GM18907 (cell line): ENCODE measurements at regions not wholly inside any gene's neighbourhood (a gene's known extent, or its start where the extent isn't known, plus 50 kb on each side); places are given as distances from the start of the nearest gene placed in this dataset.
"Not testable (repeated sequence)": the region's sequence is repeated elsewhere in the genome, so short reads cannot be mapped to it uniquely, and the experiment has no call there.

ENCODE experiments used
- ATAC-seq: cut with Tn5 transposase; IDR thresholded peaks from one replicate; pipeline ENCODE4 v1.9.1; 2021; ENCODE audit warnings: mild to moderate bottlenecking, moderate library complexity; ENCODE audit not compliant: unreplicated experiment

DNA sequence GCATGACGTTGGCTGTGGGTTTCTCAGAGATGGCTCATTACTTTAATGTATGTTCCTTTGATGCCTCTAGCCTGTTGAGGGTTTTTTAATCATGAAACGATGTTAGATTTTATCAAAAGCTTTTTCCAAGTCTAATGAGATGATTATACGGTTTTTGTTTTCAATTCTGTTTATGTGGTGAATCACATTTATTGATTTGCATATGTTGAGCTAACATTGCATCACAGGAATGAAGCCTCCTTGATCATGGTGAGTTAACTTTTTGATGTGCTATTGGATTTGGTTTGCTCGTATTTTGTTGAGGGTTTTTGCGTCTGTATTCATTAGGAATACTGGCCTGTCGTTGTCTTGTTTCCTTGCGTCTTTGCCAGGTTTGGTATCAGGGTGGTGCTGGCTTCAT, 52.3 kb upstream of the PTPN12 start:
- no peak for ATAC-seq

DNA sequence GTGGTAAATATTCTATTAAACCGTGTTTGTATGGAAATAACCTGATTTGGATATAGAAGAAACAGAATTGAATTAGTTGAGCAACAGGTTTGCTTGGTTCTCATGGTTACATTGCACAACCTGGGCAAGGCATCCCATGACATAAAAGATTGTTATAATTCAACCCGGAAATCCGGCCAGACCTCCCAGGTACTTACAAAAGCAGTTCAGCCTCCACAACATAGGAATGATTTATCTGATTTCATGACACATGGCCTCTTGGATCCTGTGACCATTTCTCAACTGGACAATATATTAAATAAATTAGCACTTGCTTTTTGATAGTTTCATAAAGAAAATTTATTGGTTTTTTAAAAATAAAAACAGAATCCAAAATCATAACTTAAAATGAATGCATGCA, 55.1 kb upstream of the PTPN12 start:
- ATAC-seq, result no peak

DNA sequence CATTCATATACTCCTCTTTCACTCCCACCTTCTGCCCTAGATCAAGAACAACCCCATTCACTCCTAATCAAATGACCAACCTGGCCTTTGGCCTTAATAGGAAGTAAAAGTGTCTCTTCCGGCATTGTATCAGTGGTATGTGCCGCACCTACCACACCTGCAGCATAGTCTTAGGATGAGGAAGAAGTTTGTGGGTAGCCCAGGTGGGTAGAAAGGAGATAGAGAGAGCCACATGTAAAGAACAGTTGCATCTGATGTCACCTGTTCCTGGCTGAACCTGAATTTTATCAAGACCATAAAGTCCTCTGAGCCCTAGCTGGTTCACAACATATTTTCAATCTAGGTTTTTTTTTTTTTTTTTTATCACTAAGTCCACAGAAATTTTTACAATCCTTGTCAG, 55.5 kb upstream of the PTPN12 start:
- ATAC-seq, result no peak

DNA sequence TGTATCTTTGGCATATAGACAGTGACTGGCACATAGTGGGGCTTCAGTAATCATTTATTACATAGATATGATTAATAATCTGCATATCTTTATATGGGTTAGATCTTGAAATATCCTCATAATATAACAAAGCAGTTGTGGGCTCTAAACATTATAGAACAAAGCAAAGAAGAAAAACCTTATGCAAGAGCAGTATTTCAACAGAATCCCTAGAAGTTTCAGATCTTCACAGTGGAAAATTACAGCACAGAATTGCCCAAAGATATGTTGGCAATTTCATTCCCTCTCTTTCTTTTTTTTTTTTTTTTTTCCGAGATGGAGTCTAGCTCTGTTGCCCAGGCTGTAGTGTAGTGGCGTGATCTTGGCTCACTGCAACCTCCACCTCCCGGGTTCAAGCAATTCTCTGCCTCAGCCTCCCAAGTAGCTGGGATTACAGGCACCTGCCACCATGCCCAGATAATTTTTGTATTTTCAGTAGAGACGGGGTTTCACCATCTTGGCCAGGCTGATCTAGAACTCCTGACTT, 56.9 kb upstream of the PTPN12 start:
- not testable (repeated sequence) for ATAC-seq

DNA sequence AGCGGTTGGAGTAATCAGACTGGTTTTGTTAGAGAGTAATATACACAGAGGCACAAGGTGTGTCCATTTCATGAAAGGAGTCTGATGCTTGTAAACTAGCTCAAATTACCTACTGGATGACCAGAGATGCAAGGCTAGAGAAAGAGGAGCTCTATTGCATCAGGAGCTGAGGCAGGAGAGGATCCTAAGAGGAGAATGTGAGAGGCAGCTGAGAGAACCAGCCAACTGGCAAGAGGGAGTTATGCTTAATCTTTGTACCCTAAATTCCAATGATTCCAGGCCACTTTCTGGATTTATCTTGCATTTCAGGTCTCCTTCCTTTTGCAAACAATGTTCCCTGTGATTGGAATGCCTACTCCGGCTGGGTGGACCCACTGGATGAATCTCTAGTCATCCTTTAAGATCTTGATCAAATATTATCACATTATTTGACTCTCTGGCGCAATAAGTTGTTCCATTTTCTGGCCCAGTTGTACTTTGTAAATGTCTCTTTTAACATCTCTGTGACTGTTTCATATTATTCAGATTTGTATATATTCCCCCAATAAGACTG, 57.5 kb upstream of the PTPN12 start:
- no peak for ATAC-seq

DNA sequence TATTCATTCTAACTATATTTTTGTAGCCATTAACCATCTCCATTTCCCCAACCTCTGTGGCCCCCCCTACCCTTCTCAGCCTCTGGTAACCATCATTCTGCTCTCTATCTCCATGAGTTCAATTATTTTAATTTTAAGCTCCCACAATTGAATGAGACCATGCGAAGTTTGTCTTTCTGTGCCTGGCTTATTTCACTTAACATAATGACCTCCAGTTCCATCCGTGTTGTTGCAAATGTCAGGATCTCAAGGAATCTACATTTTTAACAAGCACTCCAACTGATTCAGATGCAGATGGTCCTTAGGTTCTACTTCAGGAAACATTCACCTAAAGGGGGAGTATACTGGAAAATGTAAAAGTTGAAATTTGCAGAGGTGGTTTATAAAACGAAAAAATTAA, 60.2 kb upstream of the PTPN12 start:
- ATAC-seq, result no peak

DNA sequence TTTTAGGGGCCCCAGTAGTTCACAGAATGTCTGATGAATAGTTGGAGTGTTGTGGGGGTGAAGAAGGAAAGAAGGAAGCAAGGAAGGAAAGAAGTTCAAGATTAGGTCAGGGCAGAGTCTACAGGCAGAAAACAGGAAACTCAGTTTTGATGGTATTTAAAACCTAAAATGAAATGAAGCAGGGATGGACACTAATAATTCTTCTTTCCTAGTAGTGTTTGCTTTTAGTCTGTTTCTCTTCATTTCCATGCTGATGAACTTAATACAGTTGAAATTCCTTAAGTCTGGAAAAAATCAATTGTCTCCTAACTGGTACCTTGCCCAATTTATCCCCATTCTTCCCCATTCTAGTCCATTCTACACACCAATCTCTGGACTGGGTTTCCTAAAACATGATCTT, 59.0 kb upstream of the GSAP start:
- ATAC-seq, result no peak

DNA sequence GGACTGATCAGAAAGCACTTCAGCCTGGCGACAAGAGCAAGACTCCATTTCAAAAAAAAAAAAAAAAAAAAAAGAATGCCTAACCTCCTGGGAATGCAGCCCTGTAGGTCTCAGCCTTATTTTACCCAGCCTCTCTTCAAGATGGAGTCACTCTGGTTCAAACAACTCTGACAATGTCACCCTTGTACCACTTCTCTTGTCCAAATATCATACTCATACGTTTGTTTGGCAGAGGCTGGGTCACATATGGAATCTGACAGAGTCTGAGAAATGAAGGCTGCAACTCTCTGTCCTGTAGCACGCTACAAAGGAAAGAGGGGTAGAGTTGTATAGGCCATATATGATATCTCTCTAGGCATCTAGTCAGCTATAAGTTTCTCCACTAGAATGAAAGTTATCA, 58.6 kb upstream of the GSAP start:
- no peak for ATAC-seq

DNA sequence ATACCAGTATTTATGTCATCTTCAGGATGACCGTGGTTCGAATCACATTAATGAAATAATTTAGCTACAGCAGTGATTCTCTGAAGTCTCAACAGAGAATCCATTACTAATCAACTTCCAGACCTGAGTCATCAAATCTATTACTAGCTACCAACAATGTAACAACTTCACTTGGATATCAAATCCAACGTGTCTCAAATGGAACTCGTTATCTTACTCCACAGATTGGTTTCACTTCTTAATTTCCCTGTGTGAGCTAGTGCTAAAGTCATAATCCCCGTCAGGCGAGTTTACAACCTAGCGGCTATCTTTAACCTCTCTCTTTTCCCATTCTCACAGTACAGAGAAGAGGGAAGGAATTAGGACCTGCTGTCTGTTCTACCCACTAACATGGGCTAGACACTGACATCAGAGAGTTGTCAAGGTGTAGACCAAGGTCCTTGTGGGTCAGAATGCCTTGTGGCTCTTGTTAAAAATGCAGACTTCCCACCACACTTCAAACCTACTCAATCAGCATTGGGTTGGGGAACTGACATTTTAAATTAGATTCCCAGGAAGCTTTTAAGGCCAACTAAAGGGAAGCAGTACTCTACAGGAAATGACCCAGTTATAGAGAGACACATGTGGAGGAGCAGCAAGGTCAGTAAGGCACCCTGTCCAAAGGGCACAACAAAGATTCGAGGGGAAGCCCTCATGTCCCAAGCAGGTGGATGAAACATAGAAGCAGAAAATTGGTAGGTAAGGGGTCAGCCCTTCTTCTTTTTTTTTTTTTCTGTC, 57.3 kb upstream of the GSAP start:
- no peak for ATAC-seq

DNA sequence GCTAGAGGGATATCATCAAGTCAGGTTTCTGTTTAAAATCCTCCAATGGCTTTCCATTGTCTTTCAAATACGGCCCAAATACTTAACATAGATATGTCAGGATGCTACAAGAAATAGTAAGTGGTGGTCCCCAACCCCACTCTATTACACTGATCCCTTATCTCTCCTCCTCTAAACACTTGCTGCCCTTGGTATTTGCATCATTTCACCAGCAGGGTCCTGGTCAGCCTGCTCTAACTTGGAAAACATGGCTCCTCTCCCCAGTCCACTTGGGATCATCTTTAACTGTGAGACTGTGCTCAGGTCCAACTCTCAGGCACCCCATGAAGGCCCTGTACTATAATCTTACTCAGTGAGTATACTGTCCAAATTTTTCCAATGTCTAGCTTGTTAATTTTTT, 53.8 kb upstream of the GSAP start:
- no peak for ATAC-seq

DNA sequence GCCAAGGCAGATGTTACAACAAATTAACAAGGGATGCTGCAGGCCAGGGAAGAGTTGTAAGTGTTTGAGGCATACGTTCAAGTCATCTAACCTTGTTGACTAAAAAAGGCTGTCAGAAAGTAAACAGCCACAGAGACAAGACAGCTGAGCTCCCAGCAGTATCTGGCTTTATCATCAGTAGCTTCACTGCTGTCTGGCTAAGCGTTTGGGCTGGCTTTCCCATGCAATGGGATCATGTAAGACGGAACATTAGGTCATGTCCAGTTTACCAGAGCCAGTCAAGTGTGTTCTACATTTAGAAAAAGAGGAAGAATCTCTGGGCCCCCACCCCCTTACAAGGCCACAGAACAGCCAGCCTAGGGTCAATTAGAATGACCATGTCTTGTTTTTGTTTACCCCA, 51.3 kb upstream of the GSAP start:
- no peak for ATAC-seq

DNA sequence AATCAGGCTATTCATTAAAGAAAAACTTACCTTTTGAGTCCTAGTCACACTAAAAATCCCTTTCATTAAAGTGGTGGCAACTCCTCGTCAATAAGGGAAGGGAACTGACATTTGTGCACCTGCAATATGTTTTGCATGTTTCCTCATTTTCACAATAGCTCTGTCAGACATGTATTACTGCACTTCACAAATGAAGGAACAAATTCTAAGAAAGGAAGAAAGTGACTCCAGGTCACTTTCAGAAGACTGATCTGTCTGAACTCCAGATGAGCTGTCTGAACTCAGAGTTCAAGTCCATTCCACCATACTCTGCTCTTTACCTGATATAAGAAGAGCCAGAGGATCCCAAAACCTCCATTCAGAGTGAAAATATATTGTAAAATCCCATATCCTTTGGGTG, 50.3 kb upstream of the GSAP start:
- peak; percentile 38 for ATAC-seq
